GM12873 (cell line): ENCODE measurements at regions not wholly inside any gene's neighbourhood (a gene's known extent, or its start where the extent isn't known, plus 50 kb on each side); places are given as distances from the start of the nearest gene placed in this dataset.

Experiments used
- TF ChIP-seq, protein P1 (sequence below): IDR thresholded peaks from 2 replicates; pipeline ENCODE4 v1.5.1; 2012; ENCODE audit warnings: low read depth, mild to moderate bottlenecking, moderate library complexity, low read length, control low read depth; ENCODE audit not compliant: insufficient read depth; ENCODE audit errors: missing control alignments

DNA sequence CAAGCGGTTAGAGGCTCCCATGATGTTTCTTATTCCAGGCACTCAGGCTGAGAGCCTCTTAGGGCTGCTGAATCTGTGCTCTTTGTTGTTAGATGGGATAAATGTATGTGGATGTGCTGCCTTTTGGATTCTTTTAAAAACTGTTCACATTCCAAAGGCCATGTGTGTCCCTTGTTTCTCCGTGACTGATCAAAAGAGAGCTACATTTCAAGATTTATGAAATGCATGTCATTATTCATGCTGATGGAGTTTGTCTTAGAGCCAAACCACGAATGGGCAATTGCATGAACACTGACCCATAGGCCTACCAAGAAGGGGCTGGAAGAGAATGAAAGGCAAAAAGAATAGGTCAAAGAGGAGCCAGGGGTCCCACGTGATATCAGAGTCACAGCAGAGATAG, 104.9 kb upstream of the TSHZ2 start:
- TF ChIP-seq, protein P1, sequence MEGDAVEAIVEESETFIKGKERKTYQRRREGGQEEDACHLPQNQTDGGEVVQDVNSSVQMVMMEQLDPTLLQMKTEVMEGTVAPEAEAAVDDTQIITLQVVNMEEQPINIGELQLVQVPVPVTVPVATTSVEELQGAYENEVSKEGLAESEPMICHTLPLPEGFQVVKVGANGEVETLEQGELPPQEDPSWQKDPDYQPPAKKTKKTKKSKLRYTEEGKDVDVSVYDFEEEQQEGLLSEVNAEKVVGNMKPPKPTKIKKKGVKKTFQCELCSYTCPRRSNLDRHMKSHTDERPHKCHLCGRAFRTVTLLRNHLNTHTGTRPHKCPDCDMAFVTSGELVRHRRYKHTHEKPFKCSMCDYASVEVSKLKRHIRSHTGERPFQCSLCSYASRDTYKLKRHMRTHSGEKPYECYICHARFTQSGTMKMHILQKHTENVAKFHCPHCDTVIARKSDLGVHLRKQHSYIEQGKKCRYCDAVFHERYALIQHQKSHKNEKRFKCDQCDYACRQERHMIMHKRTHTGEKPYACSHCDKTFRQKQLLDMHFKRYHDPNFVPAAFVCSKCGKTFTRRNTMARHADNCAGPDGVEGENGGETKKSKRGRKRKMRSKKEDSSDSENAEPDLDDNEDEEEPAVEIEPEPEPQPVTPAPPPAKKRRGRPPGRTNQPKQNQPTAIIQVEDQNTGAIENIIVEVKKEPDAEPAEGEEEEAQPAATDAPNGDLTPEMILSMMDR, result no peak

DNA sequence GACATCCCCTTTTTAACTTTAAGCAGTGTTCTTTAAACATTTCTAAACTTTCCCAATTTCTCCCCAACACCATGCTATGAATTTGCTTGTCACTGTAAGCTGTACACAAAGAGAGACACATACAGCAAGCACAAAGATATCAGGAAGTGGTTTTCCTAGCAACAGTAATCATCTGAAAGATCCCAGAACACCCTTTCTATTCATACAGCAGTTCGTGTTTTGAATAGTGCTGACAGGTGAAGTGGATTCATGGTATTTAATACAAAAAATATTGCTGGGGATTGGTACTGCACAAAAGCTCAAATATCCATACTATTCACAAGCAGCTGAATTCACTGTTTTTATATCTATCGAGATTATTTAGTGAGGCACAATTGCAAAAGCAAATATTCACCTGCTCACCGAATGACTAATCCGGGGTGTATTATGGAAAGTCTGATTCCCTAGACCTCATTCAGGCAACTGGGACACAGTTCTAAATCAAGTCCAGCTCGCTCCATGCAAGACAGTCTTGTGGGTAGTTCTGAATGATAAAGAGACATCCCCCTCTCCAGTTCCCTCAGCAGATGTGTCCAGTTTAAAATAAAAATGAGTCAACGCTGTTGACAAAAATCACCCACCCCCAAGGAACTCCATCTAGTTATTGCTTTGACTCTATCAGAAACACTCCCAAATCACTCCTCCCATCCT, 107.1 kb upstream of the TSHZ2 start:
- TF ChIP-seq, protein P1, result no peak

DNA sequence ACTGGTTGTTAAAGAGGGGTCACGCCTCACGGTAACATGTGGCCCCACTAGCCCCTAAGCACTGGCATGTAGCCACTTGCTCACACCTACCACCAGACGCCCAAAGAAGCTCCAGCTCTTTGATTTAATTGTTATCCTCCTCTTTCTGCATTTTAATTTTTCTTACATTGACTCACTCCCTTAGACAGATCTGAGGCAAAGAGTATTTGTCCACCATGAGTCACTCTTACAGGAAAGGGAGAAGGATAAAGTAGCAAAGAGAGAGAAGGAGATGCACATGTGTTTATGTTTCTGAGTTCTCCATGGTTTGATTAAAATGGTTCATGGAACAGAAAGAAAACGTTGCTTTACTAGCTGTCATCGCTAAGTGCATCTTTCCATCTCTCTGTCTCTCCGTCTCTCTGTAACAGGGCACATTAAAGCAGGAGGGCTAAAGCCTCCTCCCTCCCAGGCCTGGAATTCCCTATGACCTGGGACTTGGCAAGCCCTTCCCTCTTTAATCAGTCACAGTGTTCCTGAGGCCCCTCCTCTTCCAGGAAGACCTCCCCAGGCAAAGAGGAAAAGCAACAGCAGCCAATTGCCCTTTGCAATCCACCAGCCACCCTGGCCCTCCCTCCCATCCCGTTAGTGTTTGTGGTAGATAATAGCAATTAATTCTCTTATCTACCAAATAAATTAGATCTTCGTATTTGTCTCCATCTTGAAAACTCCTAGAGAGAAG, 112.8 kb upstream of the TSHZ2 start:
- TF ChIP-seq, protein P1, result no peak

DNA sequence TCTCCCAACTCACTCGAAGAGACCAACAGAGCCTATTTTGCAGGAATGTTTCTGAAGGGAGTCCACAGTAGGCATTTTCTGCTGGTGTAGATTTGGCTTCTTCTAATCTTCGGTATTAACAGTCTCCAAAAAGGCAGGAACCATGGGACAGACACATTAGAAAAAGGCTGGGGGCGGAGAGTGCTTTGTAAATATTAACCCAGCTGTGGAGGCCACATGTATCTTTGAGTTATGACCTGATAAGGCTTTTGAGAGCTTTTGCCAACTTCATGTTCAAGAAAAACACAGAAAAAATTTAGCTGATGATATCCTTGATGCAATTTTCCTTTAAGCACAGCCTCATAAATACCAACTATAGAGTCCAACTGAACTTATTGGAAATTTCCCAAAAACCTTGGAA, 119.4 kb upstream of the TSHZ2 start:
- TF ChIP-seq, protein P1, result no peak

DNA sequence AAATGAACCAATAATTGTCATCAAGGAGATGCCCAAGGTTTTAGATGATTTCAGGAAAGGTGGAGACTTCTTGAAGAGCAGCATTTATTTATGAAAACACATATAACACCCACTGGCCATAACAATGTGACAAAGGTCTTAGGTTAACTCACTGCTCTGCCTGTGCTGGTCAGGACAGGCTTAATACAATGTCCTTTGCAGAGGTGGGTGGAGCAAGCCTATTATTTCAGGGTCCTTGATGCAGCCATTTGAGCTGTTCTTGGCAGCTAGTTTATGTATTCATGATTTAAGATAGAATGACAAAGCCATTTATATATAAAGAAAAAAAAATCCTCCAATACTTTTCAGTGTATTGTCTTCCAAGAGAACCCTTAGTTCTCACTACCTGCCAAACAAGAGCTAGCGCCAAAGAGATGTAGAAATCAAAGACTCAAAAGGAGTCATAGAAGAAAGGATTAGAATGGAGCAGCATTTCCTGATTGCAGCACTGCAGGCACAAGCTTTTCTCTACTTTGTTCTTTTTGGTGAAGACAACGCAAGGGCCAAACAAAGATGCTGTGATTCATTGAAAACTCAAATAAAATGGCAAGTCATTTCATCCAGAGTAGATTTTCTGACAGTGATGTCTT, 124.3 kb upstream of the TSHZ2 start:
- TF ChIP-seq, protein P1, result no peak

DNA sequence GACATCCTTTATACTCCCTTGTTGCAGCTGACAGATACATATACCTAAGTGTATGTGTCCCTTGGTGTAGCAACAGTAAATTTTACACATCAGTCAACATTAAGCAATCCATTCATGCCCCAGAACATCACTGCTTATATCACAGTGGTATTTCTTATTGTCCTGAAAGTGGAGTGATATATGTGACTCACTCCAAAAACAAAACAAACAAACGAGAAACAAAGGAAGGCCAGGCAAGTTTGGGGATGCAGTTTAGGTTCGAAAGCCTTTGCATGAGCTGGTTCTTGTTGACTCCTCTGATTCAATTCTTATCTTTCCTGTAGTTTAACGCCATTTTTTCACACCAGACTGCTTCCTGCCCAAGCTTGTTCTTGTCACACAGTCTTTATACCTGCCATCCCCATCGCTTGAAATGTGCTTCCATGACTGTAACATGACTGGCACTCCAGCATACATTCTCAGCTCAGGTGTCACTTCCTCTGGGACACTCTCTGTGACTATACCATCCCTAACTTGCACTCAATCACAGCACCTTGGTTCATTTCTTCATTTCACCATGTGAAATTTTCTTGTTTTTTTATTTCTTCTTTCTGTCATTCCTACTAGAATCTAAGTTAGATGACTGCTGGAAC, 125.0 kb upstream of the TSHZ2 start:
- TF ChIP-seq, protein P1, result no peak

DNA sequence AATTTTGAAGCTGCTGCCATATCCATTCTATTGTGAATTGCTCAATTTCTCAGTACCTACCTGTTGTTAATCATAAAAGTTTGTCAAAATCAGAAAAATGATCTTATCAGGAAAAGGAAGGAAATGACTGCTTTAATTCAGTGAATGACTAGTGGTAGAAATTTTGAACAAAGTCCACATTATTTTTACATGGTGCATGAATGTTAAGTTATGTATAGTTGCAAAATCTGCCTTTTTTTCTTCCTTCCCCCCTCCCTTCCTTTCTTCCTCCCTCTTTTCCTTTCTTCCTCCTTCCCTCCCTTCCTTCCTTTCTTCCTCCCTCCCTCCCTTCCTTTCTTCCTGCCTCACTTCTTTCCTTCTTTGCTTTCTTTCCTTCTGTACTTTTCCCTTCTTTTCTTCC, 127.1 kb upstream of the TSHZ2 start:
- TF ChIP-seq, protein P1, result no peak
